GM23338 (cell line): ENCODE measurements at regions not wholly inside any gene's neighbourhood (a gene's known extent, or its start where the extent isn't known, plus 50 kb on each side); places are given as distances from the start of the nearest gene placed in this dataset.

Experiments used
- EZH2 ChIP-seq: fragments of 200-600 bp; sonication (generic); IDR thresholded peaks from one replicate; pipeline ENCODE4 v1.8.0; 2017; ENCODE audit warnings: antibody characterized with exemption, mild to moderate bottlenecking, low read depth; ENCODE audit not compliant: unreplicated experiment
- POLR2AphosphoS5 ChIP-seq: IDR thresholded peaks from 2 replicates; pipeline ENCODE4 v1.6.1; 2016; ENCODE audit warnings: antibody characterized with exemption, low read depth
- TF ChIP-seq, protein P1 (sequence below), 2 experiments: fragments of 200-600 bp in 1 of 2; sonication (generic) in 1 of 2; conservative IDR thresholded peaks; 2 replicates each; pipeline versions ENCODE4 v1.5.1 to v1.6.1; 2016 to 2017; ENCODE audit warnings: antibody characterized with exemption in 2 of 2, low read depth in 2 of 2, mild to moderate bottlenecking in 2 of 2, moderate library complexity in 1 of 2

- TF ChIP-seq, protein P1, sequence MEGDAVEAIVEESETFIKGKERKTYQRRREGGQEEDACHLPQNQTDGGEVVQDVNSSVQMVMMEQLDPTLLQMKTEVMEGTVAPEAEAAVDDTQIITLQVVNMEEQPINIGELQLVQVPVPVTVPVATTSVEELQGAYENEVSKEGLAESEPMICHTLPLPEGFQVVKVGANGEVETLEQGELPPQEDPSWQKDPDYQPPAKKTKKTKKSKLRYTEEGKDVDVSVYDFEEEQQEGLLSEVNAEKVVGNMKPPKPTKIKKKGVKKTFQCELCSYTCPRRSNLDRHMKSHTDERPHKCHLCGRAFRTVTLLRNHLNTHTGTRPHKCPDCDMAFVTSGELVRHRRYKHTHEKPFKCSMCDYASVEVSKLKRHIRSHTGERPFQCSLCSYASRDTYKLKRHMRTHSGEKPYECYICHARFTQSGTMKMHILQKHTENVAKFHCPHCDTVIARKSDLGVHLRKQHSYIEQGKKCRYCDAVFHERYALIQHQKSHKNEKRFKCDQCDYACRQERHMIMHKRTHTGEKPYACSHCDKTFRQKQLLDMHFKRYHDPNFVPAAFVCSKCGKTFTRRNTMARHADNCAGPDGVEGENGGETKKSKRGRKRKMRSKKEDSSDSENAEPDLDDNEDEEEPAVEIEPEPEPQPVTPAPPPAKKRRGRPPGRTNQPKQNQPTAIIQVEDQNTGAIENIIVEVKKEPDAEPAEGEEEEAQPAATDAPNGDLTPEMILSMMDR (conservative IDR thresholded peaks at IDR 0.05; ENCODE audit: low read depth in 2 of 2): no peak
- TF ChIP-seq EZH2 (no peak), POLR2AphosphoS5 (no peak)
Observed at GRCh38 chr12:24281341-24281740, 331.9 kb upstream of the SOX5 start.
